ENCODE measurements at regions not wholly inside any gene's neighbourhood (a gene's known extent, or its start where the extent isn't known, plus 50 kb on each side); places are given as distances from the start of the nearest gene placed in this dataset.

DNA sequence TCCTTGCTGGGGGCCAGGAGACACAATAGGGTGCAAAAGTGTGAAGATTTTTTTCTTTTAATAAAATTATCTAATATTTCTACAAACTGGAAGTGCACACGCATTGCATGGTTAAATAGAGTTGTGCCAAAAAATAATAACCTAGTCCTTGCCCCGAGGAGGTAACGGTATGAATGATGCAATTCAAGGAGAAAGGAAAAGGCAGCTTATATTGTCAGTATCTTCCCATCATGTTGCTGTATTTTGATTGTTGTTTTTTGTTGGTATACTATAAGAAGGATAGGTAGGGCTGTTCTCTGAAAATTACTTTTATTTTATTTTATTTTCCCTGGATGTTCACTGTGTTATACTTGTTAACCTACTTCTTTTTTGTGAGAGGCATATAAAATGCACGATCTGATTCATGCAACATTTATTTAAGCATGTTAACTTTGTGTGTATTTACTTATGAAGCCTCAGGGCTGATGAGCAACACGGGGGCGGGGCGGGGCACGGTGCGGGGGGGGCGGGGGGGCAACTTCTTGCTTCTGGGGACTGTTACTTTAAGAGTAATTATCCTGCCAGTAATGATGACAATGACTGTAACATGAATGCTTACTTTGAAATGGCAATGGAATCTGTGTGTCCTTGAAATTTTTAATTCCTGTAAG is 118.6 kb downstream of the AQP4 start:
- Histone ChIP-seq H3K4me1 (no peaks in the 10 kb centered on the region), H3K9me3 (no peaks in the 10 kb centered on the region), H3K36me3 (no peaks in the 10 kb centered on the region), H3K4me3 (ENCODE audit: low read depth, low read length) (no peak overlapping the region), H3K27me3 (no peaks in the 10 kb centered on the region)
- DNase-seq = no peak
- TF ChIP-seq, protein P1, sequence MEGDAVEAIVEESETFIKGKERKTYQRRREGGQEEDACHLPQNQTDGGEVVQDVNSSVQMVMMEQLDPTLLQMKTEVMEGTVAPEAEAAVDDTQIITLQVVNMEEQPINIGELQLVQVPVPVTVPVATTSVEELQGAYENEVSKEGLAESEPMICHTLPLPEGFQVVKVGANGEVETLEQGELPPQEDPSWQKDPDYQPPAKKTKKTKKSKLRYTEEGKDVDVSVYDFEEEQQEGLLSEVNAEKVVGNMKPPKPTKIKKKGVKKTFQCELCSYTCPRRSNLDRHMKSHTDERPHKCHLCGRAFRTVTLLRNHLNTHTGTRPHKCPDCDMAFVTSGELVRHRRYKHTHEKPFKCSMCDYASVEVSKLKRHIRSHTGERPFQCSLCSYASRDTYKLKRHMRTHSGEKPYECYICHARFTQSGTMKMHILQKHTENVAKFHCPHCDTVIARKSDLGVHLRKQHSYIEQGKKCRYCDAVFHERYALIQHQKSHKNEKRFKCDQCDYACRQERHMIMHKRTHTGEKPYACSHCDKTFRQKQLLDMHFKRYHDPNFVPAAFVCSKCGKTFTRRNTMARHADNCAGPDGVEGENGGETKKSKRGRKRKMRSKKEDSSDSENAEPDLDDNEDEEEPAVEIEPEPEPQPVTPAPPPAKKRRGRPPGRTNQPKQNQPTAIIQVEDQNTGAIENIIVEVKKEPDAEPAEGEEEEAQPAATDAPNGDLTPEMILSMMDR (IDR thresholded peaks at IDR 0.05; ENCODE audit: low read depth, low read length) = no peak

DNA sequence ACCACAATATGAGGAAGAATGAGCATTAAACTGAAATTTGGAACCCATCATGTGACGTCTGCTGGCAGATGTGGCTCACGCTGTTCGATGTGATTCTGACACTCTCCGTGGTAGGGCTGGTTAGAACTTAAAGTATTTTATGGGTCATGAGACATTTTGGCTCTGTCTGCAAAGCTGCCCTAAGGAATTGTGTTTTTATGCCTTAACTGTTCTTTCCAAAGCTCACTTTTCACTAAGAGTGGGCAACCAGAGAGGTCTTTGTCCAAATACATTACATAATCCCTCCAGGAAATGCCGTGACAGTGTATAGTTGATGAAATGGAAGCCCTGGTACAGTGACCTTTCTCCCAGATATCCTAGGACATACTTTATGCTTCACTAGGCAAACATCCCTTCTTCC is 119.1 kb downstream of the AQP4 start:
- Histone ChIP-seq H3K4me3 (ENCODE audit: low read depth, low read length) (no peak overlapping the region), H3K36me3 (no peaks in the 10 kb centered on the region), H3K4me1 (no peaks in the 10 kb centered on the region), H3K27me3 (no peaks in the 10 kb centered on the region), H3K9me3 (no peaks in the 10 kb centered on the region)
- DNase-seq = no peak
- TF ChIP-seq, protein P1 (IDR thresholded peaks at IDR 0.05; ENCODE audit: low read depth, low read length) = no peak

DNA sequence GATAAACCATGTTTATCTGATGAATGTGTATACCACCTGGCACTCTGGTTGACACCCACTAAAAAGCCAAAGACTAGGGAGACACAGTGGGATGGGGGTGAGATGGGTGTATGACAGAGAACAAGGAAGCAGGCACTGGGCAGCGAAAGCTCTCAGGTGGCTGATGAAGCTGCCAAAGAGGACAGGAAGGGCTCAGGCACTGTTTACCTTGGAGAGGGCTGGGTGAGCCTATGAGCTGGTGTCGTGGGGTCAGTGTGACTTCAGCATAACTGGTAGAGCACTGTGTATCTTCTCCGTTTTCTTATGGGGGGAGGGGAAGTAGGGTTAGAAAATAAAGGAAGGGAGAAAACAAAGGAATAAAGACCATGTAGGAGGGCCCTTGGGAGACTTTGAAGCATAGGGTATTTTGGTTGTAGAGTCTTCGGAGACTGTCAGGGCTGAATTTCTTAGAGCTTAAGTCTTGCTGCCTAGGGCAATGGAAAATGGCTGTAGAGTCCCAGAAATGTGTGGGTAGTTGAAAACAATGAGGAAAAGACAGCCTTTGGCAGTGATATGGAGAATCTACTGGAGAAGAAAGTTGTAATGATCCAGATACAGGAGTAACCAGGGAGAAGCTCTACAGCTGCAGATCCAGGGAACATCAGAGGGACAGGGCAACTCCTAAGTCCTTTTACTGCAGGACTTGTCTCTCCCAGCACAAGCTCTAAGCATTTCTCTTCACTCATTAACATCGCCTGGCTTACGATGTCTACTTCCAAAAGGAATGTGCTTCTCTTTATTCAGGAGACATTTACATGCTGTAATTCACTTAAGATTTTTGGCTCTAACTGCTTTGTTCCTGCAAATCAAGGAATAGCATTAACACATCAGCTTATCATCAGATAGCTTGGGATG is 120.0 kb downstream of the AQP4 start:
- no peaks in the 10 kb centered on the region for H3K9me3 ChIP-seq
- no peaks in the 10 kb centered on the region for H3K4me1 ChIP-seq
- TF ChIP-seq, protein P1 (IDR thresholded peaks at IDR 0.05; ENCODE audit: low read depth, low read length) = no peak
- no peaks in the 10 kb centered on the region for H3K27me3 ChIP-seq
- no peaks in the 10 kb centered on the region for H3K36me3 ChIP-seq
- H3K4me3 ChIP-seq (ENCODE audit: low read depth, low read length) = no peak overlapping the region
- DNase-seq = no peak

DNA sequence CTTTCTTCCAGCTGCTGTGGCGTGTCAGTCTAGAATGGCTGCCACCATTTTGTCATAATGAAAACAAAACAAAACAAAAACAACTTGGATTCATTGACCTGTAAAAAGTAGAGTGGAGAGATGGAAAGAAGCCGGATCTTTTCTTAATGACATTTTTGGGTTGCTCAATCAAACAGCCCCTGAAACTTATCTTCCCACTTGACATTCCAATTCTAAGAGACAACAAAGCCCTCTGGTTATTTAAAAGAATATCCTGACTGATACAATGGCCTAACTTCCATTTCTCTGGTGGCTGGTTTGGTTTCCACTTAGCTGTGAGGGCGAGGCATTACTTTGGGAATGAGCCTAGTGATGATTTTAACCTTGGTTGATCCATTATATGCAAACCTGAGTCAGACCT is 123.7 kb downstream of the AQP4 start:
- no peak for DNase-seq
- H3K27me3 ChIP-seq = no peaks in the 10 kb centered on the region
- TF ChIP-seq, protein P1 (IDR thresholded peaks at IDR 0.05; ENCODE audit: low read depth, low read length) = no peak
- H3K9me3 ChIP-seq = no peaks in the 10 kb centered on the region
- no peak overlapping the region for H3K4me3 ChIP-seq (ENCODE audit: low read depth, low read length)
- H3K36me3 ChIP-seq = no peaks in the 10 kb centered on the region
- H3K4me1 ChIP-seq = no peaks in the 10 kb centered on the region

DNA sequence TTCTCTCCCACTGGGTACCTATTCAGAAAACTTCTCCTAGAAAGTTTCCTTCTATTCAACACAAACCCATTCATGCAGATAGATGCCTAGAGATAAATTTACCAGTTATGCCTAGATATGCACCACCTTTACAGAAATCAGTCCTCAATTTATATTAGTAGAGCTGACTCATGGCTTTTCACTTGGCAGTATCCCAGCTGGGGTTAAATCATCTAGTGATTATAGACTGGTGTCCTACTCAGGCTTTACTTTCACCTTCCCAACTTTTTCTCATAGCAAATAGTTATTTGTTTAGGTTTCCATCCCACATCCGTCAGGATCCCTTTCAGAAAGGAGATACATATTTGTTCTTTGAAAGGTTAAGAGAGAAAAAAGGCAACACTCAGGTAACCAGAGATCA is 124.5 kb downstream of the AQP4 start:
- Histone ChIP-seq H3K27me3 (no peaks in the 10 kb centered on the region), H3K4me3 (ENCODE audit: low read depth, low read length) (no peak overlapping the region), H3K4me1 (no peaks in the 10 kb centered on the region), H3K36me3 (no peaks in the 10 kb centered on the region), H3K9me3 (no peaks in the 10 kb centered on the region)
- no peak for DNase-seq
- TF ChIP-seq, protein P1 (IDR thresholded peaks at IDR 0.05; ENCODE audit: low read depth, low read length) = no peak

DNA sequence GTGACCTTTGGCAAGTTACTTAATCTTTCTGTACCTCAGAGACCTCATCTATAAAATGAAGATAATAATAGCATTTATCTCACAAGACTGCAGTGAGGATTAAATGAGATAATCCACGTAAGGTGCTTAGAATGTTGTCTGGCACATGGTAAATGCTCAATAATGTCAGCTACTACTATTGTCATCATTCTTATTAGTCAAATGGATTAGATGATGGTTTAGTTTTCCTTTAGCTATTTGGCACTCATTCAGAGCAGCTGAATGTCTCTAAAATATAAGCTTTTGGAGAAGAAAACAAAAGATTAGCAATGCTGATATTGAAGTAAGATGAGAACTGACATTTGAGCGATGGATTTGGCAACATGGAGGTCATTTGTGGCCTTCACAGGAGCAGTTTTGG is 125.1 kb downstream of the AQP4 start:
- TF ChIP-seq, protein P1 (IDR thresholded peaks at IDR 0.05; ENCODE audit: low read depth, low read length) = no peak
- Histone ChIP-seq H3K36me3 (no peaks in the 10 kb centered on the region), H3K9me3 (no peaks in the 10 kb centered on the region), H3K27me3 (no peaks in the 10 kb centered on the region), H3K4me3 (ENCODE audit: low read depth, low read length) (no peak overlapping the region), H3K4me1 (no peaks in the 10 kb centered on the region)
- no peak for DNase-seq

All from BE2C (cell line).